Lower leg skin (tissue), 3 donors: ENCODE measurements at regions not wholly inside any gene's neighbourhood (a gene's known extent, or its start where the extent isn't known, plus 50 kb on each side); places are given as distances from the start of the nearest gene placed in this dataset.

Experiments used
- POLR2A ChIP-seq, 2 donors: fragments of 450-650 bp; IDR thresholded peaks; one replicate each; pipeline ENCODE4 v1.6.1; 2016 to 2017; ENCODE audit warnings: antibody characterized with exemption in 2 of 2, mild to moderate bottlenecking in 1 of 2, moderate library complexity in 1 of 2
- TF ChIP-seq, protein P1 (sequence below), 3 donors: fragments of 450-650 bp; IDR thresholded peaks; one replicate each; pipeline ENCODE4 v1.5.1; 2016; ENCODE audit warnings: antibody characterized with exemption in 3 of 3, mild to moderate bottlenecking in 3 of 3, moderate library complexity in 2 of 3

GRCh38 chr6:48397887-48398286 is 286.9 kb upstream of the PTCHD4 start:
- TF ChIP-seq, protein P1, sequence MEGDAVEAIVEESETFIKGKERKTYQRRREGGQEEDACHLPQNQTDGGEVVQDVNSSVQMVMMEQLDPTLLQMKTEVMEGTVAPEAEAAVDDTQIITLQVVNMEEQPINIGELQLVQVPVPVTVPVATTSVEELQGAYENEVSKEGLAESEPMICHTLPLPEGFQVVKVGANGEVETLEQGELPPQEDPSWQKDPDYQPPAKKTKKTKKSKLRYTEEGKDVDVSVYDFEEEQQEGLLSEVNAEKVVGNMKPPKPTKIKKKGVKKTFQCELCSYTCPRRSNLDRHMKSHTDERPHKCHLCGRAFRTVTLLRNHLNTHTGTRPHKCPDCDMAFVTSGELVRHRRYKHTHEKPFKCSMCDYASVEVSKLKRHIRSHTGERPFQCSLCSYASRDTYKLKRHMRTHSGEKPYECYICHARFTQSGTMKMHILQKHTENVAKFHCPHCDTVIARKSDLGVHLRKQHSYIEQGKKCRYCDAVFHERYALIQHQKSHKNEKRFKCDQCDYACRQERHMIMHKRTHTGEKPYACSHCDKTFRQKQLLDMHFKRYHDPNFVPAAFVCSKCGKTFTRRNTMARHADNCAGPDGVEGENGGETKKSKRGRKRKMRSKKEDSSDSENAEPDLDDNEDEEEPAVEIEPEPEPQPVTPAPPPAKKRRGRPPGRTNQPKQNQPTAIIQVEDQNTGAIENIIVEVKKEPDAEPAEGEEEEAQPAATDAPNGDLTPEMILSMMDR (IDR thresholded peaks at IDR 0.05), result no peak
- no peak for TF ChIP-seq POLR2A (IDR thresholded peaks at IDR 0.05)
